ENCODE measurements at regions not wholly inside any gene's neighbourhood (a gene's known extent, or its start where the extent isn't known, plus 50 kb on each side); places are given as distances from the start of the nearest gene placed in this dataset.

DNA sequence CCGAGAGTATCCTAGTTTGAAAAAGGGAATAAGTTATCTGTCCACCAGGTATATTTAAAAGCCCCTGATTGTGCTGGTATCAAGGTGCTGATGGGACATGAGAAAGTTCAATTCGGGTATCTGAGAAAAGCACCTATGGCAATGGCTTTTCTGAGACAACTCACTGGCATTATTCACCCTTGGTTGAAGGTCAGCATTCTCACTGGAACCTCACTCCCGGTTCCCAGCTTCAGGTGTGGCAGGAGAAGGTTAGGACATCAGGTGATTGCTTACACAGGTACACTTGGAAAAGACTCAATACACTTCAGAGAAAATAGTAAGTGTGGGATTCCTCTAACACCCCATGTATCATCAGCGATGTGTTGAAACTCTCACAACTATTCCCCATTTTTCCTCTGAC lies 643.1 kb downstream of the INHBA start:
- Histone ChIP-seq H4K20me1 (ENCODE audit: insufficient read depth, low read length, poor library complexity, severe bottlenecking) (no peaks in the 10 kb centered on the region), H3K9me3 (ENCODE audit: insufficient read depth, low read depth, low read length) (no peaks in the 10 kb centered on the region), H3K4me2 (ENCODE audit: low read depth, low read length, poor library complexity, severe bottlenecking) (no peak overlapping the region), H3K79me2 (ENCODE audit: insufficient read depth, low read length) (no peaks in the 10 kb centered on the region), H3K9ac (ENCODE audit: low read depth, low read length, poor library complexity, severe bottlenecking) (no peak overlapping the region), H3K4me3 (ENCODE audit: low read length, poor library complexity, severe bottlenecking) (no peak overlapping the region), H3K4me1 (ENCODE audit: insufficient read depth, low read length, poor library complexity, severe bottlenecking) (no peaks in the 10 kb centered on the region), H3K9me2 (replicated peaks; ENCODE audit: low read depth, low read length) (no peaks in the 10 kb centered on the region; the same call in 1 of the 2 replicates), H3K36me3 (ENCODE audit: insufficient read depth, low read length) (no peaks in the 10 kb centered on the region), H3F3A (ENCODE audit: low read depth) (no peaks in the 10 kb centered on the region), H3K27me3 (ENCODE audit: insufficient read depth, low read length, poor library complexity, severe bottlenecking) (no peaks in the 10 kb centered on the region), H2AFZ (ENCODE audit: low read length) (no peak overlapping the region)
- TF ChIP-seq, protein P1, sequence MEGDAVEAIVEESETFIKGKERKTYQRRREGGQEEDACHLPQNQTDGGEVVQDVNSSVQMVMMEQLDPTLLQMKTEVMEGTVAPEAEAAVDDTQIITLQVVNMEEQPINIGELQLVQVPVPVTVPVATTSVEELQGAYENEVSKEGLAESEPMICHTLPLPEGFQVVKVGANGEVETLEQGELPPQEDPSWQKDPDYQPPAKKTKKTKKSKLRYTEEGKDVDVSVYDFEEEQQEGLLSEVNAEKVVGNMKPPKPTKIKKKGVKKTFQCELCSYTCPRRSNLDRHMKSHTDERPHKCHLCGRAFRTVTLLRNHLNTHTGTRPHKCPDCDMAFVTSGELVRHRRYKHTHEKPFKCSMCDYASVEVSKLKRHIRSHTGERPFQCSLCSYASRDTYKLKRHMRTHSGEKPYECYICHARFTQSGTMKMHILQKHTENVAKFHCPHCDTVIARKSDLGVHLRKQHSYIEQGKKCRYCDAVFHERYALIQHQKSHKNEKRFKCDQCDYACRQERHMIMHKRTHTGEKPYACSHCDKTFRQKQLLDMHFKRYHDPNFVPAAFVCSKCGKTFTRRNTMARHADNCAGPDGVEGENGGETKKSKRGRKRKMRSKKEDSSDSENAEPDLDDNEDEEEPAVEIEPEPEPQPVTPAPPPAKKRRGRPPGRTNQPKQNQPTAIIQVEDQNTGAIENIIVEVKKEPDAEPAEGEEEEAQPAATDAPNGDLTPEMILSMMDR (conservative IDR thresholded peaks at IDR 0.05; ENCODE audit: low read length) = no peak
- no peak for TF ChIP-seq EZH2phosphoT487 (IDR thresholded peaks at IDR 0.05; ENCODE audit: borderline replicate concordance)

DNA sequence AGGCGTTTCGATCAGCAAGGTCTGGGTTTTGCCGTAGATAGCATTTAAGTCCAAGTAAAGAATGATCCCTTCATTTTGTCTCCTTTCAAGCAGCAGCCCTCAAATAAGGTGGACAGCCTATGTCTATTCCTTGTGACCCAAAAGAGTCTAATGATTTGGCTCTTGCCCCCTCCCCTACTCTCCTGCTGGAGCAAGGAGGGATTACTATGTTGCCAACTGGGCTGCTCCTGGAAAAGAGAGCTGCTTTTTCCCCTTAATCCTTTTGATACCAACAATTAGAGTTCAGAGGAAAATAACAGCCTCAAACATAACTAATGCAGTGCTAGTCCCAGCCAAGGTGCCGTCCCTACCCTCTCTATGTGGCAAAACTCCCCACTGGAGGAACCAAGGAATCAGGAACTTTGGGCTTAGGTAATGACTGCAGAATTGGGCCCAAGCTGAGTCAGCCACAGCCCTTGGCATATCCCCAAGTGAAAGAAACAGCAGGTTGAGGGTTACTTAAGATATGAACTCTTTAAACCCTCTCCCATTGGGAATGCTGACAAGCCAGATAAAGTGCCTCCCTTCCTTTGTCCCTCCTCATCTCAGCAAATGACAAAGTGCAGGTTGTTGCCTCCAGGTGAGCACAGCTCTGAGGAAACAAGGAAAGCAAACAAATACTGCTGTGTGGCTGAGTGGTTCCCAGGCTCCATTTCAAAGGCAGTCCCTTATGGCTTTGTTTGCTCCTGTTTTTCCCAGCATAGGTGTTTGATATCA lies 643.7 kb downstream of the INHBA start:
- H2AFZ ChIP-seq (ENCODE audit: low read length) = no peak overlapping the region
- H3K9me3 ChIP-seq (ENCODE audit: insufficient read depth, low read depth, low read length) = no peaks in the 10 kb centered on the region
- H4K20me1 ChIP-seq (ENCODE audit: insufficient read depth, low read length, poor library complexity, severe bottlenecking) = no peaks in the 10 kb centered on the region
- TF ChIP-seq, protein P1 (conservative IDR thresholded peaks at IDR 0.05; ENCODE audit: low read length) = no peak
- TF ChIP-seq EZH2phosphoT487 (IDR thresholded peaks at IDR 0.05; ENCODE audit: borderline replicate concordance) = no peak
- no peaks in the 10 kb centered on the region for H3F3A ChIP-seq (ENCODE audit: low read depth)
- no peaks in the 10 kb centered on the region for H3K27me3 ChIP-seq (ENCODE audit: insufficient read depth, low read length, poor library complexity, severe bottlenecking)
- H3K36me3 ChIP-seq (ENCODE audit: insufficient read depth, low read length) = no peaks in the 10 kb centered on the region
- no peak overlapping the region for H3K9ac ChIP-seq (ENCODE audit: low read depth, low read length, poor library complexity, severe bottlenecking)
- H3K4me2 ChIP-seq (ENCODE audit: low read depth, low read length, poor library complexity, severe bottlenecking) = no peak overlapping the region
- H3K4me1 ChIP-seq (ENCODE audit: insufficient read depth, low read length, poor library complexity, severe bottlenecking) = no peaks in the 10 kb centered on the region
- no peaks in the 10 kb centered on the region for H3K79me2 ChIP-seq (ENCODE audit: insufficient read depth, low read length)
- no peak overlapping the region for H3K4me3 ChIP-seq (ENCODE audit: low read length, poor library complexity, severe bottlenecking)
- H3K9me2 ChIP-seq (replicated peaks; ENCODE audit: low read depth, low read length) = no peaks in the 10 kb centered on the region; the same call in 1 of the 2 replicates

DNA sequence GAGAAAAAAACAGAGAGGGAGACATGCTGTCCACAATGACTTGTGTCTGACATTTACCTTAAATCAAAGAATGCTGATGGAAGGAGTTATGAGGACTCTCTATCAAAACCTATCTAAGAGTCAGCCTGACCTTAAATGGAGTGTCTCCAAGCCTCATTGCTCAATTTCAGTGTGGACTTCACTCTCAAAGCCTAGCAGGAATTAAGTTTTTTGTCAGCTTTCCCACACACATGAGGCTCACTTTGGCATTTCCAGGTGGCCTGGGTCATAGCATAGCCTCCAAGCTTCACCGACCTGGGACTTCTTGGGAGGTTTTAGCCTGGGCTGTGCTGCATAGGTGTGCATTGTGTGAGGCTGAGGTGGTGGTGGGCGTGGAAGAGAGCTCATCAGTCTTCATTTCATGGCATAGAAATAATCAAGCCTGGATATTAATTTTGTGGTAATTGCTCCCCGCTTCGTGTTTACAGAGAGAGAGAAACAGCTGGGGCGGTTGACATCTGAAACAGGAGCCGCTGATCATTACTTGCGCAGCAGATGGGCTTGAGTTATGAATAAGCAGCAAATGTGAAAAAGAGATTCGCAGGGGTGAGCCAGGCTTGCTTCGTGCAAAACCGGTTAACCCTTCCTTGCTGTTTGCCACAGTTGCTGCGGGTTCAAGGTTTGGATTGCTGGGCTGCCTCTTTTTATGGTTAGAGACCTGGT lies 647.8 kb downstream of the INHBA start:
- H3K79me2 ChIP-seq (ENCODE audit: insufficient read depth, low read length) = no peaks in the 10 kb centered on the region
- no peak overlapping the region for H3K4me2 ChIP-seq (ENCODE audit: low read depth, low read length, poor library complexity, severe bottlenecking)
- H3K4me1 ChIP-seq (ENCODE audit: insufficient read depth, low read length, poor library complexity, severe bottlenecking) = no peaks in the 10 kb centered on the region
- H2AFZ ChIP-seq (ENCODE audit: low read length) = no peak overlapping the region
- TF ChIP-seq EZH2phosphoT487 (IDR thresholded peaks at IDR 0.05; ENCODE audit: borderline replicate concordance) = no peak
- TF ChIP-seq, protein P1 (conservative IDR thresholded peaks at IDR 0.05; ENCODE audit: low read length) = no peak
- H3K27me3 ChIP-seq (ENCODE audit: insufficient read depth, low read length, poor library complexity, severe bottlenecking) = no peaks in the 10 kb centered on the region
- H3K9me3 ChIP-seq (ENCODE audit: insufficient read depth, low read depth, low read length) = no peaks in the 10 kb centered on the region
- no peak overlapping the region for H3K9ac ChIP-seq (ENCODE audit: low read depth, low read length, poor library complexity, severe bottlenecking)
- no peaks in the 10 kb centered on the region for H3K36me3 ChIP-seq (ENCODE audit: insufficient read depth, low read length)
- no peak overlapping the region for H3K4me3 ChIP-seq (ENCODE audit: low read length, poor library complexity, severe bottlenecking)
- H4K20me1 ChIP-seq (ENCODE audit: insufficient read depth, low read length, poor library complexity, severe bottlenecking) = no peaks in the 10 kb centered on the region
- H3F3A ChIP-seq (ENCODE audit: low read depth) = no peaks in the 10 kb centered on the region
- no peaks in the 10 kb centered on the region; the same call in 1 of the 2 replicates for H3K9me2 ChIP-seq (replicated peaks; ENCODE audit: low read depth, low read length)
